ENCODE measurements at regions not wholly inside any gene's neighbourhood (a gene's known extent, or its start where the extent isn't known, plus 50 kb on each side); places are given as distances from the start of the nearest gene placed in this dataset.

- DNase-seq, result no peak
Measured at GRCh38 chr16:6484081-6484480, 848.6 kb upstream of the RBFOX1 start.

GRCh38 chr16:6483469-6484033 lies 849.1 kb upstream of the RBFOX1 start:
- DNase-seq, result no peak

GRCh38 chr16:6482696-6483468 lies 849.8 kb upstream of the RBFOX1 start:
- no peak for DNase-seq

DNA sequence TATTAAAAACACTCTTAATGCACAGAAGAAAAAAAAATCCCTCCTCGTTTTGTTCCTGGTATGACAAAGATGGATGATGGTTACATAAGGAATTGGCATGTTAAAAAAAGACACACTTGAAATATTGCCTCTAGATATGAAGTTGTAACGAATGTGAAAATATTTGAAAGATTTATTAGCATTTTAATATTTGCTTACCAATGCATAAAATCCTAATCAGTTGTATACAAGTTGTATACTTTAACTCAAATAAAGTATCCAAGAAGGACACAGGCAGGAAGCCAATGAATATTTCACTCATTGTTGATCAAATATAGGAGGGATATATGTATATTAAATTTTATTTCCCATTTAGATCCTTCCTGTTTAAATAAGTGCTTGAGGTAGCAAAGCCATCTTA lies 850.8 kb upstream of the RBFOX1 start:
- no peak for DNase-seq

DNA sequence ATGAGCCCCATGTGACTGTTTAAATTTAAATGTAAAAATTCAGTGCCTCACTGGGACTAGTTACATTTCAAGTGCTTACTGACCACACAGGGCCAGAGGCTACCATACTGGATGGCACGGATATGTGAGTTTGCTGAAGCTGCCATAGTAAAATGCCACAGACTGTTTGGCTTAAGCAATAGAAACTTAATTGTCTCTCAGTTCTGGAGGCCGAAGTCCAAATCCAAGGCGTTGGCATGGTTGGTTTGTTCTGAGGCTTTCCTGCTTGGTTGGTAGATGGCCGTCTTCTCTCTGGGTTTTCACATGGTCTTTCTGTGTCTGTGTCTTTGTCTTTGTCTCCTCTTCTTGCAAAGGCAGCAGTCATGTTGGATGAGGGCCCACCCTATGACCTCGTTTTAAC lies 878.9 kb upstream of the RBFOX1 start:
- DNase-seq, result no peak

DNA sequence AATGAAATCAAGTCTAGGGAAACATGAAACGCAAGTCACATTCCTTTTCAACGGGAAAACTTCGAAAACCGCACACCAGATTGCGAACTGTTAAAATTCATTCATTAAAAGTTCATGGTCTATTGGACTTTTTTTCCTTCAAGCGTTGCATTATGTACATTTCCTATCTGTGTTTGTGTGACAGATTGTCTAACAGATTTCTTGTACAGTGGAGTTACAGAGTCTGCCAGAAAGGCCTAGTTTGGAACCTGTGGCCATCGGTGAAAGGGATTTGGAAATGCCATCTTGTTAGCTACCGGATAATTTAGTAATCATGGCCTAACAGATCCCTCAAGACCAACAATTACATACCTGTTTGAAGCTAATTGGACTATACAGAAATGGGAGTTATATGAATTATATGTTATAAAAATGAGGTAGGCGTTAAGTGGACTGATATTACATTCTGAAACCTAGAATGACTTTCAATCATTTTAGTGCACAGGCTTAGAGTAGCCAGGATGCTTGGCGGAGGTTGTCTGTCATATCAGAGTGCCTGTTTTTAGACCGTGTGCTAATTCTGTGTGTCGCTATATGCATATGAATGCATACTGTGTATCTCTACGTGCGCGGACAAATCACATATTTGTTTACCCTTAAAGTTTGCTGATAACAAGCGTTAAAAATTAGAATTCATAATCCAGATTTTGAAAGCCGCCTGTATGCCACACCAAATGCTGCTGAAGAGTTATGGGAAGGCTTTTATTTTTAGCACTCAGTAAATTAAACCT lies 885.4 kb upstream of the RBFOX1 start:
- DNase-seq, result no peak

DNA sequence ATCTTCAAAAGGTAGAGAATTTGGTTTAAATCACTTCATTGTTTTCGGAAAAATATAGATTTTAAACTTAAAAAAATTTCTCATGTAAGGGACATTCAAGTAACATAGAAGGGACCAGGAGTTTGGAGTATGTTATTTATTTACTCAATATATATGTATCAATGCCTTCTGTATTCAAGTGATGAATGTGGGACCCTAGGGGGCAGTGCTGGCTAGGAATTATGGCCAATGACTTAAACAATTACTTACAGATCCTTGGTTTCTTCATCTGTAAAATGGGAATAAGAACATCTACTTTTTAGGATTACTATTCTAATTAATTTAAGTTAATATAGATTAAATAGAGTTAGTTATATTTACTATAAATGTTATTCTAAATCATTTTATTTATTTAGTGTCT lies 886.3 kb upstream of the RBFOX1 start:
- no peak for DNase-seq

- DNase-seq, result no peak
Measured at GRCh38 chr16:6439129-6439528, 893.5 kb upstream of the RBFOX1 start.

GRCh38 chr16:6428861-6429260 lies 903.8 kb upstream of the RBFOX1 start:
- DNase-seq, result peak; percentile 5

DNA sequence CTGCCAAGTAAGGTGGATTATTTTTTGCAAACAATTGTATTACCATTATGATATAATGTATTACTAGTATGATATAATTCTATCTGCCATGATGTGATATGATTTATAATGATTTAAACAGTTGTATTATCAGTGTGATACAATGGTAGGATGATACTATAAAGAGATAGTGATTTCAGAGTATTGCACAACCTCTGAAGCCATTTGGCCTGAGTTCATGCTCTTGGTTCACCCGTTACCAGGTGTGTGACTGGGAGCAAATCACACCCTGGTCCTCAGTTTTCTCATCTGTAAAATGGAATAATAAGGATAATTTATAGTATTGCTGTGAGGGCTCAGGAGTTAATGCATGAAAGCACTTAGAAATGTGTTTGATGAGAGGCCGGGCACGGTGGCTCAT lies 905.0 kb upstream of the RBFOX1 start:
- no peak for DNase-seq

GRCh38 chr16:6407596-6407995 lies 925.0 kb upstream of the RBFOX1 start:
- no peak for DNase-seq

DNA sequence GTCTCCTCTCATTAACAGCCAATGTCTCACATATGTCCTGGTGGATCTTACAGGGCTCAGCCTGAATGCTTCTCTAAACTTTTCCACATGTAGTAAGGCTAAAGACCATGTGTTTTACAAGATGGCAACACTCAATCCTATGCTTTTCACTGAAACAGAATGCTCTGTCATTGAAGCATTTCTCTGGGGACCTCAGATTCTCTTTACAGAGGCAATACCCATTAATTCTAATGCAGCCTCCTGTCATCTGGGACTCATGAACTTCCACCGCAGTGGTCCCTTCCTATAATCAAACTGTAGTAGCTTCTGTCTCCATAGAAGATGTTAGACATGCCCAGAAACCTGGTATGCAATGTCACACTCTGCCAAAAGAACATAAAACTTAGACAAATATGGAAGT lies 926.6 kb upstream of the RBFOX1 start:
- no peak for DNase-seq

DNA sequence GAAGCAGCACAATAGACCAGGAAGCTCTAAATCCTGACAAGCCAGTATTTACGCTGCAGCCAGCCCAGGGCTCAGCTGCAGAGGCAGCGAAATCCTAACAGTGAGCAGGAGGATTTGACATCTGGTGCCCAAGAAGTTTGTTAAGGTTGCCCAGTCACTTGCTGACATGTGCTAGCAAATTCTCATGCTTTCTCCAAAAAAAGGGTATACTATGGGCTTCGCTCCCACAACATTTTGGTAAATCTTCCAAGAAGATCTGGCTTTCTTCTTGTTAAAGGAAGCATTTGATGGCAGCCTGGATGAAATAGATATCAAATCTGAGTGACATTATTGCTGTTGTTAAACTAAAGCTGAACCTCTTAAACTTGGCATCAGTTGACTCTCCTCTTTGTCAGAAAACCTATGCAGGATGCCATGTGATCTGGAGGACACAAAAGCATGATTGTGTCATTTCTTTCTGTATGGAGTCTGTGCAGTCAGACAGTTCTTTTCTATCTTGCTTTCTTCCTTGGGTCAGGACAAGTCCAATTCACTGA lies 949.7 kb upstream of the RBFOX1 start:
- DNase-seq, result no peak

DNA sequence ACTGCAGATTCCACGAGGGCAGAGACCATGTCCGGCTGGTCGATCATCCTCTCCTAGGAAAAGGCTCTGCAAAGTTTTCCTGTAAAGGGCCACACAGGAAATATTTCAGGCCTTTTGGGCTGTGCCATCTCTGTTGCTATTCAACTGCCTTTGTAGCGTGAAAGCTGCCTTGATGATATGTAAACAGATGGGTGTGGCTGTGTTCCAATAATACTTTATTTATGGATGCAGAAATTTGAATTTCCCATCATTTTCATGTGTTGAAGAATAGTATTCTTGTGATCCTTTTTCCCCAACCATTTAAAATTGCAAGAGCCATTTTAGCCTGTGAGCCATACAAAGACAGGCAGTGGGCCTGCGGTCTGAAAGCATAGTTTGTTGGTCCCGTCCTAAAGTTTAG lies 950.7 kb upstream of the RBFOX1 start:
- no peak for DNase-seq

DNA sequence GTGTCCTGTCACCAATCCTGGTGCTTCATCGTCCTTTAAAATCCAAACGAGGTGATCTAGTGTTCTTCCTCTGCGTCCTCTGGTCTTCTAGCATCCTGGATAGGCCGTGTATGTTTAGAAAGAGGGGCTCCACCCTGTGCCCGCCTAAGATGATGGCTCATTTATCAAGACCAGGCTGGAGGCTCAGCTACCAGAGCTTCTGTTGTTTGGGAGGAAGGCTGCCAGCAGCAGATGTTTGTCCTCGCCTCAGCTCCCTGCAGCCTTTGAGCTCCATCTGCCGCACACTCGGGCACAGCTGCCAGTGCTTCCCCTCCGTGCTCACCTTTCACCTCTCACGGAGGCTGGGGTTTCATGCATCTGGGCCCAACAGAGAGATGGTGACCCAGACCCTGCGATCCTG lies 954.7 kb upstream of the RBFOX1 start:
- no peak for DNase-seq

- no peak for DNase-seq
Measured at GRCh38 chr16:6375465-6376075, 957.1 kb upstream of the RBFOX1 start.

GRCh38 chr16:6374821-6375220 lies 957.8 kb upstream of the RBFOX1 start:
- no peak for DNase-seq

GRCh38 chr16:6364846-6365245 lies 967.8 kb upstream of the RBFOX1 start:
- no peak for DNase-seq

DNA sequence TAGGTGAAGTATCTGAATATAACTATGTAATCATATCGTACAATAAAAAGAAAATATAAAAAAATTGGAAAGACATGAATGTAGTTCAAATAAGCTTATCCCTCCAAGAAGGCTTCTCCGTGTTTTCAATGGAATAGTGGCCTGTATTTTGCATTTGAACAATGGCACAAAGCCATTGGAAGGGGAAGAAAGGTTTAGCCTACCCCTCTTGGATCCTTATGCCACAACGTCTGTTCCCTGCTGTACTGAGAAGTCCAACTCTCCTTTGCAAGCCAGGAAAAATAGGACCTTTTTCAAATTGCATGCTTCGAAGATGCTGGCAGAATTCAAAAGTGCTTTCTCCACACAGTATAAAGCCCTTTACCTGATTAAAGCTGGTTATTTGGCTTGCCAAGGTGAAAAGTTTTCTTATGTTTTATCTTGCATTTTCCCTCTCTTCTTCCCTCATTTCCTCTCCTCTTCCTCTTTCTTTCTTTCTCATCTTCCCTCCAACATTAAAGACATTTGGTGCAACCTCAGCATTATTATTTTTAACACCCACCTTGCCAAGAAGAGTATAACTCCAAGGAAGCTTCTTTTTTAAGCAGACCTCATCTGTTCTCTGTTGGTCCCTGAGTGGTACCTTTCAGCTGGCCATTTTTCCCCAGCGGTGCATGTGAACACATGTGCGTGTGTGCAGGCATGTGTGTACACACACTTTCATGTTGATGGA lies 968.6 kb upstream of the RBFOX1 start:
- no peak for DNase-seq

GRCh38 chr16:6363396-6363795 lies 969.2 kb upstream of the RBFOX1 start:
- no peak for DNase-seq

GRCh38 chr16:6362321-6362720 lies 970.3 kb upstream of the RBFOX1 start:
- DNase-seq, result no peak

GRCh38 chr16:6360641-6361040 lies 972.0 kb upstream of the RBFOX1 start:
- no peak for DNase-seq

DNA sequence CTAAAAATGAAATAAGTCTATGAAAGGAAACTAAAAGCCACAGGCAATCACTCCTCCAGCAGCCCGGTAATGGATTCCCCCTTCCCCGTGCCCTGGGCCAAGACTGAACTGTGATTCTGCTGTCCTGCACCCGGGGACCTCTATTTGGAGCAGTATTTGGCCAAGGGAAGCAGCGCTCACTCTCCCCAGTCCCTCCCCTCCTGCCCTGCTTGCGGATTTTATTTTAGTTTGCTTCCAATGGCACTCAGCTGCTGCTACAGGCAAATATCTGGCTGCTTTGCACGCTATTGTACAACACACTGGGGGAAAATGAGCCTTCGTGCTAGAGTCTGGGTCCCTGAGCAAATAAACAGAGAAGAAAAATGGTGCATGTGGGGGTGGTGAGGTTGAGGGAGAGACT lies 975.7 kb upstream of the RBFOX1 start:
- no peak for DNase-seq
